SK-N-MC (cell line): ENCODE measurements at regions not wholly inside any gene's neighbourhood (a gene's known extent, or its start where the extent isn't known, plus 50 kb on each side); places are given as distances from the start of the nearest gene placed in this dataset.

Experiments used
- EZH2 ChIP-seq: fragments of 200-600 bp; sonication (generic); IDR thresholded peaks from one replicate; pipeline ENCODE4 v1.6.1; 2017; ENCODE audit warnings: antibody characterized with exemption
- FOXP2 ChIP-seq: optimal IDR thresholded peaks from 2 replicates; pipeline ENCODE3; 2011; ENCODE audit warnings: mild to moderate bottlenecking, moderate library complexity; ENCODE audit not compliant: insufficient read depth; ENCODE audit errors: extremely low read length, control extremely low read depth
- POLR2AphosphoS5 ChIP-seq: IDR thresholded peaks from 2 replicates; pipeline ENCODE4 v1.6.1; 2012; ENCODE audit warnings: mild to moderate bottlenecking, low read depth, low read length, borderline replicate concordance

DNA sequence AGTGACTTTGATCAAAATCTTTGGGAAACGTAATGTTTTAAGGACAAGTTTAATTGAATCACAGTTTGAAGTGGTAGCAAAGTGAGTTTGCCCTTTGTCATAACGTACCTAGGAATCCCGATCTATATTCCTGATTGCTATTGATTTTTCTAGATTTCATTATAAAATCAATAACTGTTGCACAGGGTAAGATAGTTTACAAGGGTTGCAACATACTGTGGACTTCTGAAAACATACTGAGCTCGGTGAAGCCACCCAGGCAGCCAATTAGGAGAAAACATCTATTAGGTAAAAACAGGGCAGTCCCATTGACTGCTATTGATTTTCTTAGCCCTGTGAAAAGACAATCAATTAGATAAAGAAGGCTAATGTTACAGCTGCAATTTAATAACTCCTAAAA is 659.9 kb downstream of the ISL1 start:
- TF ChIP-seq EZH2 (no peak), POLR2AphosphoS5 (no peak), FOXP2 (no peak)
